ENCODE measurements at regions not wholly inside any gene's neighbourhood (a gene's known extent, or its start where the extent isn't known, plus 50 kb on each side); places are given as distances from the start of the nearest gene placed in this dataset.
A peak's percentile ranks its signal among the peaks of the same experiment; 100 is the strongest.

DNA sequence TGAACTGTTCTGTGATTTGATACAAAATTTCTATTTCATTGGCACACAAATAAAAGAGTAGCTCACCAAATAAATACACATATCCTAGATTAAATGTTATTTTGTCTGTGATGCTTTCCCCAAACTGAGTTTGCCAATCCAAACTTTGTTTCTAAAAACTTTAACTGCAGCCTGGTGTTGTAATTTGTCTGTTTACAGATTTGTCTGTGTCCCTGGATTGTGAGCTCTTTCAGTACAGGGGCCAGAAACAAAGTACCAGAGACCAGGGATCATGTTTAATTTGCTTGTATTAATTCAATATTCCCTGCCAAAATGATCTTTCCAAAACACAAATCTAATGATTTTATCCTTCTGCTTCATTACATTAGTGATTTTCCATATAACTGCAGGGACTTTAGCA lies 1044.6 kb upstream of the GJE1 start:
- Histone ChIP-seq H3K4me1 (ENCODE audit: insufficient read depth, low read length, severe bottlenecking) (no peaks in the 10 kb centered on the region), H2AFZ (ENCODE audit: low read length) (peak overlapping the region; percentile 58; the same call in 1 of the 2 replicates), H3K79me2 (ENCODE audit: insufficient read depth, low read length) (no peaks in the 10 kb centered on the region), H3K4me3 (ENCODE audit: low read depth, low read length, poor library complexity, severe bottlenecking) (no peak overlapping the region), H3K9ac (ENCODE audit: low read length) (no peak overlapping the region), H3K9me3 (ENCODE audit: low read length) (no peaks in the 10 kb centered on the region), H3K4me2 (ENCODE audit: low read length) (no peak overlapping the region), H3F3A (ENCODE audit: insufficient read depth, low read length) (no peaks in the 10 kb centered on the region), H3K27me3 (ENCODE audit: insufficient read depth, low read length) (no peaks in the 10 kb centered on the region), H3K36me3 (ENCODE audit: insufficient read depth, low read length) (no peaks in the 10 kb centered on the region), H4K20me1 (ENCODE audit: insufficient read depth, low read length) (no peaks in the 10 kb centered on the region), H3K9me2 (ENCODE audit: low read depth, low read length) (no peaks in the 10 kb centered on the region), H3K27ac (ENCODE audit: low read depth, low read length, poor library complexity, severe bottlenecking) (no peak overlapping the region)
- TF ChIP-seq, protein P1, sequence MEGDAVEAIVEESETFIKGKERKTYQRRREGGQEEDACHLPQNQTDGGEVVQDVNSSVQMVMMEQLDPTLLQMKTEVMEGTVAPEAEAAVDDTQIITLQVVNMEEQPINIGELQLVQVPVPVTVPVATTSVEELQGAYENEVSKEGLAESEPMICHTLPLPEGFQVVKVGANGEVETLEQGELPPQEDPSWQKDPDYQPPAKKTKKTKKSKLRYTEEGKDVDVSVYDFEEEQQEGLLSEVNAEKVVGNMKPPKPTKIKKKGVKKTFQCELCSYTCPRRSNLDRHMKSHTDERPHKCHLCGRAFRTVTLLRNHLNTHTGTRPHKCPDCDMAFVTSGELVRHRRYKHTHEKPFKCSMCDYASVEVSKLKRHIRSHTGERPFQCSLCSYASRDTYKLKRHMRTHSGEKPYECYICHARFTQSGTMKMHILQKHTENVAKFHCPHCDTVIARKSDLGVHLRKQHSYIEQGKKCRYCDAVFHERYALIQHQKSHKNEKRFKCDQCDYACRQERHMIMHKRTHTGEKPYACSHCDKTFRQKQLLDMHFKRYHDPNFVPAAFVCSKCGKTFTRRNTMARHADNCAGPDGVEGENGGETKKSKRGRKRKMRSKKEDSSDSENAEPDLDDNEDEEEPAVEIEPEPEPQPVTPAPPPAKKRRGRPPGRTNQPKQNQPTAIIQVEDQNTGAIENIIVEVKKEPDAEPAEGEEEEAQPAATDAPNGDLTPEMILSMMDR (IDR thresholded peaks at IDR 0.05; ENCODE audit: low read length): no peak
- TF ChIP-seq EZH2 (IDR thresholded peaks at IDR 0.05; ENCODE audit: borderline replicate concordance, low read length): no peak

DNA sequence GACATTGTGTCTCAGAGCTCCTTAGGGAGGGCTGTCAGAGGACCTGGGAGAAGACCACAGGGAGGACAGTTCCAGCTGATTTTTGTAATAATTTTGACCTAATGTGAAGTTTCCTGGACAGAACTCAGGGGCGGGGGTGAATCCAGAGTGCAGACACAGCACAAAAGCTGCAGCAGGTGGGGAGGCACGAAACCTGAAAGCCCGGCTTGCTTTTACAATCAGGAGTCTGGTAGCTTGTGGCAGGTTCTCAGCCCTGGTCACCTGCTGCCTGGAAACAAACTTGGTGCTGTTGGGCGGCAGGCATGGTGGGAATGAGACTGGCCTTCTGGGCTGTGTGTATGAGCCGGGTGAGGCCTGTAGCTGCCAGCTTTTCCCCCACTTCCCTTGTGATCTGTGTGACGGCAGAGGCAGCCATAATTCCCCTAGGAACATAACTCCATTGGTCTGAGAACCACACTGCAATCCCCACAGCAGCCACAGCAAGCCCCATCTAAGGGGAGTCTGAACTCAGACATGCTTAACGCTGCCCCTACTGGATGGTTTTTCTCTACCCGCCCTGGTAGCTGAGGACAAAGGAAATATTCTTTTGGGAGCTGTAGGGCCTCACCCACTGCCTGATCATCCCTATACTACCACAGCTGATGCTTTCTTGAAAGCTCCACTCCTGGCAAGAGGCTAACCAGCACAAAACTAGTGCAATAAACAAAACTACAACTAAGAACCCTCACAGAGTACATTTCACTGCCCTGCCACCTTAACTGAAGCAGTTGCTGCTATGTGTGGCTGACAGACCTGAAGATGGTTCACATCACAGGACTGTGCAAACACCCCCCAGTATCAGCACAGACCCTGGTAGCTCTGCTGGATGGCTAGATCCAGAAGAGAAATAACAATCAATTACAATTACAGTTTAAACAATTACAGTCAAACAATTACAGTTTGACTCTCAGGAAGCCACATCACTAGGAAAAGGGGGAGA lies 1055.1 kb upstream of the GJE1 start:
- no peak overlapping the region for H3K27ac ChIP-seq (ENCODE audit: low read depth, low read length, poor library complexity, severe bottlenecking)
- H3K4me1 ChIP-seq (ENCODE audit: insufficient read depth, low read length, severe bottlenecking): peaks cover 8% of the 10 kb centered on the region
- H3K9ac ChIP-seq (ENCODE audit: low read length): no peak overlapping the region
- TF ChIP-seq, protein P1 (IDR thresholded peaks at IDR 0.05; ENCODE audit: low read length): peak; percentile 65
- no peak for TF ChIP-seq EZH2 (IDR thresholded peaks at IDR 0.05; ENCODE audit: borderline replicate concordance, low read length)
- H3K36me3 ChIP-seq (ENCODE audit: insufficient read depth, low read length): no peaks in the 10 kb centered on the region
- no peaks in the 10 kb centered on the region for H3K79me2 ChIP-seq (ENCODE audit: insufficient read depth, low read length)
- no peaks in the 10 kb centered on the region for H3K9me3 ChIP-seq (ENCODE audit: low read length)
- no peaks in the 10 kb centered on the region for H3F3A ChIP-seq (ENCODE audit: insufficient read depth, low read length)
- H3K27me3 ChIP-seq (ENCODE audit: insufficient read depth, low read length): no peaks in the 10 kb centered on the region
- no peak overlapping the region for H3K4me3 ChIP-seq (ENCODE audit: low read depth, low read length, poor library complexity, severe bottlenecking)
- no peaks in the 10 kb centered on the region for H3K9me2 ChIP-seq (ENCODE audit: low read depth, low read length)
- peak overlapping the region; percentile 37; the same call in 1 of the 2 replicates for H2AFZ ChIP-seq (ENCODE audit: low read length)
- H3K4me2 ChIP-seq (ENCODE audit: low read length): no peak overlapping the region
- no peaks in the 10 kb centered on the region for H4K20me1 ChIP-seq (ENCODE audit: insufficient read depth, low read length)

DNA sequence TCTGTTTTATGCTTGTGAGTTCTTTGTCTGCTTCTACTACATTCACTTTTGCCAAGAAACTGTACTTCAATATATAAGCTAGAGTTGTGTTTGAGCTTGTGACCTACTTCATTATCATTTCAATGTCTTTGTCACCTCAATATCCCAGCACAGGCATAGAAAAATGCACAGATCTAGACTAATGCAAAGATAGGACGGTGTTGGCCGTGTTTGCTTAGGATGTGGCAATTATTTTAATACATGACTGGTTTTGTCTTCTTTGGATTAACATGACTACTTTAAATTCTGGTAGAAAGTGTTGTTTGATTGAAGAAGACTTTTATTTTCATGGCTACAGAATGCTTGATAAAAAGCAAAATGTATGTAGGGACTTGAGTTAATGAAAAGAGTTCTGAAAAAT lies 1075.0 kb upstream of the GJE1 start:
- 0 out of 2 replicates have a peak overlapping the region, but pooled peaks have one; percentile 40 for H2AFZ ChIP-seq (ENCODE audit: low read length)

More for the DNA sequence above, 1075.0 kb upstream of the GJE1 start:
- Histone ChIP-seq H3F3A (ENCODE audit: insufficient read depth, low read length) (no peaks in the 10 kb centered on the region), H3K27me3 (ENCODE audit: insufficient read depth, low read length) (no peaks in the 10 kb centered on the region), H3K9ac (ENCODE audit: low read length) (no peak overlapping the region), H4K20me1 (ENCODE audit: insufficient read depth, low read length) (no peaks in the 10 kb centered on the region), H3K9me3 (ENCODE audit: low read length) (no peaks in the 10 kb centered on the region), H3K4me2 (ENCODE audit: low read length) (no peak overlapping the region), H3K4me1 (ENCODE audit: insufficient read depth, low read length, severe bottlenecking) (no peaks in the 10 kb centered on the region), H3K27ac (ENCODE audit: low read depth, low read length, poor library complexity, severe bottlenecking) (no peak overlapping the region), H3K9me2 (ENCODE audit: low read depth, low read length) (no peaks in the 10 kb centered on the region), H3K4me3 (ENCODE audit: low read depth, low read length, poor library complexity, severe bottlenecking) (no peak overlapping the region), H3K36me3 (ENCODE audit: insufficient read depth, low read length) (no peaks in the 10 kb centered on the region), H3K79me2 (ENCODE audit: insufficient read depth, low read length) (no peaks in the 10 kb centered on the region)
- TF ChIP-seq, protein P1 (IDR thresholded peaks at IDR 0.05; ENCODE audit: low read length): no peak
- TF ChIP-seq EZH2 (IDR thresholded peaks at IDR 0.05; ENCODE audit: borderline replicate concordance, low read length): no peak
